GM18868 (cell line): ENCODE measurements at regions not wholly inside any gene's neighbourhood (a gene's known extent, or its start where the extent isn't known, plus 50 kb on each side); places are given as distances from the start of the nearest gene placed in this dataset.
"Not testable (repeated sequence)": the region's sequence is repeated elsewhere in the genome, so short reads cannot be mapped to it uniquely, and the experiment has no call there.

ENCODE experiments used
- ATAC-seq: cut with Tn5 transposase; IDR thresholded peaks from one replicate; pipeline ENCODE4 v1.9.1; 2021; ENCODE audit warnings: mild to moderate bottlenecking, moderate library complexity; ENCODE audit not compliant: unreplicated experiment

GRCh38 chr13:43946281-43946680 lies 66.6 kb downstream of the LACC1 start:
- no peak for ATAC-seq

- ATAC-seq, result no peak
Measured at GRCh38 chr13:43947897-43948458, 68.3 kb downstream of the LACC1 start.

GRCh38 chr13:43953370-43953769 lies 73.7 kb downstream of the LACC1 start:
- ATAC-seq, result no peak

GRCh38 chr13:43956975-43957374 lies 77.3 kb downstream of the LACC1 start:
- not testable (repeated sequence) for ATAC-seq

- no peak for ATAC-seq
Measured at GRCh38 chr13:43959291-43959690, 79.6 kb downstream of the LACC1 start.

- no peak for ATAC-seq
Measured at GRCh38 chr13:43961909-43962308, 82.2 kb downstream of the LACC1 start.

- no peak for ATAC-seq
Measured at GRCh38 chr13:43963726-43964125, 84.0 kb downstream of the LACC1 start.

- ATAC-seq, result no peak
Measured at GRCh38 chr13:43964698-43965458, 85.2 kb downstream of the LACC1 start.

- no peak for ATAC-seq
Measured at GRCh38 chr13:43965459-43965845, 85.7 kb downstream of the LACC1 start.

- not testable (repeated sequence) for ATAC-seq
Measured at GRCh38 chr13:43968251-43968942, 88.7 kb downstream of the LACC1 start.

- ATAC-seq, result not testable (repeated sequence)
Measured at GRCh38 chr13:43968943-43969690, 89.4 kb downstream of the LACC1 start.

- not testable (repeated sequence) for ATAC-seq
Measured at GRCh38 chr13:43969919-43970318, 90.2 kb downstream of the LACC1 start.

GRCh38 chr13:43970520-43971242 lies 91.0 kb downstream of the LACC1 start:
- ATAC-seq, result not testable (repeated sequence)

GRCh38 chr13:43971324-43971723 lies 91.6 kb downstream of the LACC1 start:
- not testable (repeated sequence) for ATAC-seq

- no peak for ATAC-seq
Measured at GRCh38 chr13:43977911-43978310, 98.2 kb downstream of the LACC1 start.

- no peak for ATAC-seq
Measured at GRCh38 chr13:43978688-43979087, 99.0 kb downstream of the LACC1 start.

- no peak for ATAC-seq
Measured at GRCh38 chr13:43979492-43979891, 99.8 kb downstream of the LACC1 start.

- ATAC-seq, result no peak
Measured at GRCh38 chr13:43980587-43980986, 100.9 kb downstream of the LACC1 start.

- no peak for ATAC-seq
Measured at GRCh38 chr13:43981091-43981490, 101.4 kb downstream of the LACC1 start.

GRCh38 chr13:43981512-43982301 lies 102.0 kb downstream of the LACC1 start:
- ATAC-seq, result no peak
